Neutrophil (primary cell): ENCODE measurements at regions not wholly inside any gene's neighbourhood (a gene's known extent, or its start where the extent isn't known, plus 50 kb on each side); places are given as distances from the start of the nearest gene placed in this dataset.

Experiments
- H3K27ac ChIP-seq: fragments of 200-600 bp; sonication (generic); 2 replicates; pipeline ENCODE4 v1.5.1; 2016; ENCODE audit warnings: mild to moderate bottlenecking, moderate library complexity
- H3K27me3 ChIP-seq: fragments of 200-600 bp; sonication (generic); 2 replicates; pipeline ENCODE4 v1.6.0; 2016; ENCODE audit warnings: mild to moderate bottlenecking
- H3K36me3 ChIP-seq: fragments of 200-600 bp; sonication (generic); 2 replicates; pipeline ENCODE4 v1.5.1; 2017
- H3K4me1 ChIP-seq, 2 experiments: fragments of 200-600 bp in 1 of 2; sonication (generic) in 1 of 2; 1 replicate in 1 of 2; 2 replicates in 1 of 2; pipeline versions ENCODE4 v1.5.1 to v1.6.1; 2013 to 2016; ENCODE audit warnings: low read depth in 1 of 2, low read length in 1 of 2, mild to moderate bottlenecking in 1 of 2, moderate library complexity in 1 of 2; ENCODE audit not compliant: control insufficient read depth in 1 of 2, insufficient read depth in 1 of 2
- H3K4me3 ChIP-seq, 2 experiments: fragments of 200-600 bp in 1 of 2; sonication (generic) in 1 of 2; 1 replicate in 1 of 2; 2 replicates in 1 of 2; pipeline ENCODE4 v1.5.1; 2013 to 2016; ENCODE audit warnings: low read depth in 1 of 2, low read length in 1 of 2, mild to moderate bottlenecking in 1 of 2, moderate library complexity in 1 of 2
- H3K9me3 ChIP-seq: fragments of 200-600 bp; sonication (generic); 2 replicates; pipeline ENCODE4 v1.5.1; 2016
- CTCF ChIP-seq: fragments of 200-600 bp; sonication (generic); IDR thresholded peaks from 2 replicates; pipeline ENCODE4 v1.5.1; 2016; ENCODE audit warnings: antibody characterized with exemption

- H3K4me3 ChIP-seq: no peak overlapping the region
- H3K4me1 ChIP-seq: peaks cover 58 to 63% of the 10 kb centered on the region in 2 experiments
- no peaks in the 10 kb centered on the region for H3K36me3 ChIP-seq
- H3K27ac ChIP-seq: no peak overlapping the region
- H3K9me3 ChIP-seq: no peaks in the 10 kb centered on the region
- no peaks in the 10 kb centered on the region for H3K27me3 ChIP-seq
- no peak for TF ChIP-seq CTCF
Measured at GRCh38 chr1:221018414-221018813, 139.2 kb downstream of the HLX start.

GRCh38 chr1:221022331-221022730 lies 143.1 kb downstream of the HLX start:
- Histone ChIP-seq H3K36me3 (no peaks in the 10 kb centered on the region), H3K27me3 (no peaks in the 10 kb centered on the region), H3K4me3 (no peak overlapping the region), H3K9me3 (no peaks in the 10 kb centered on the region), H3K4me1 (peaks cover 67 to 68% of the 10 kb centered on the region in 2 experiments), H3K27ac (no peak overlapping the region)
- TF ChIP-seq CTCF: no peak

- Histone ChIP-seq H3K36me3 (no peaks in the 10 kb centered on the region), H3K4me3 (no peak overlapping the region), H3K4me1 (peaks cover 70 to 74% of the 10 kb centered on the region in 2 experiments), H3K27me3 (no peaks in the 10 kb centered on the region), H3K9me3 (no peaks in the 10 kb centered on the region), H3K27ac (no peak overlapping the region)
- no peak for TF ChIP-seq CTCF
Measured at GRCh38 chr1:221023482-221023881, 144.2 kb downstream of the HLX start.

- Histone ChIP-seq H3K27ac (peak overlapping the region; percentile 71), H3K9me3 (no peaks in the 10 kb centered on the region), H3K4me3 (peak overlapping the region in 1 of 2 experiments; percentile 10), H3K27me3 (no peaks in the 10 kb centered on the region), H3K4me1 (peaks cover 88 to 94% of the 10 kb centered on the region in 2 experiments), H3K36me3 (no peaks in the 10 kb centered on the region)
- TF ChIP-seq CTCF: no peak
Measured at GRCh38 chr1:221025501-221025900, 146.3 kb downstream of the HLX start.

GRCh38 chr1:221025956-221026355 lies 146.7 kb downstream of the HLX start:
- no peaks in the 10 kb centered on the region for H3K9me3 ChIP-seq
- no peak overlapping the region for H3K4me3 ChIP-seq
- TF ChIP-seq CTCF: no peak
- no peaks in the 10 kb centered on the region for H3K27me3 ChIP-seq
- peaks cover 92 to 97% of the 10 kb centered on the region in 2 experiments for H3K4me1 ChIP-seq
- H3K36me3 ChIP-seq: no peaks in the 10 kb centered on the region
- H3K27ac ChIP-seq: peak overlapping the region; percentile 71
